Peyer's patch (tissue), 4 donors: ENCODE measurements at regions not wholly inside any gene's neighbourhood (a gene's known extent, or its start where the extent isn't known, plus 50 kb on each side); places are given as distances from the start of the nearest gene placed in this dataset.
"Not testable (repeated sequence)": the region's sequence is repeated elsewhere in the genome, so short reads cannot be mapped to it uniquely, and the experiment has no call there.

Experiments
- POLR2A ChIP-seq, 2 donors: fragments of 450-650 bp; IDR thresholded peaks; one replicate each; pipeline ENCODE4 v1.5.1; 2017; ENCODE audit warnings: antibody characterized with exemption in 2 of 2, mild to moderate bottlenecking in 2 of 2, moderate library complexity in 2 of 2
- TF ChIP-seq, protein P1 (sequence below), 6 experiments: fragments of 450-650 bp in 4 of 6; fragments of 200-600 bp in 2 of 6; sonication (generic) in 1 of 6; IDR thresholded peaks; one replicate each; pipeline ENCODE4 v1.5.1; 2017 to 2019; ENCODE audit warnings: antibody characterized with exemption in 6 of 6, mild to moderate bottlenecking in 3 of 6, moderate library complexity in 1 of 6

DNA sequence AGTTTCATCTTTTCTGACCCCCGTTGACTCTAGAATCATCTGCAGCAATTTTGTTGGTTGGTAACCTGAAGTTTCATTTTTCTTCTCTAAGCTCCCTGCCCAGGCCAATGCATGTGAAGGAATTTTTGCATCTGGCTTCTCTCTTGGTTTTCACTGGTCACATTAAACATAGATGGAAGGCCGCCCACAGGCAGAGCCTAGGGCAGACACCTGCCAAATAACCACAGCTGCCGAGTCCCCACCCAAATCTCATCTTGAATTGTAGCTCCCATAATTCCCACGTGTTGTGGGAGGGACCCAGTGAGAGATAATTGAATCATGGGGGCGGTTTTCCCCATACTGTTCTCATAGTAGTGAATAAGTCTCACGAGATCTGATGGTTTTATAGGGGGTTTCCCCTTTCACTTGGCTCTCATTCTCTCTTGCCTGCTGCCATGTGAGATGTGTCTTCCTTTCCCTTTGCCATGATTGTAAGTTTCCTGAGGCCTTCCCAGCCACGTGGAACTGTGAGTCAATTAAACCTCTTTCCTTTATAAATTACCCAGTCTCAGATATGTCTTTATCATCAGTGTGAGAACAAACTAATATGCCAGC, 84.8 kb downstream of the NSUN2 start:
- TF ChIP-seq POLR2A (IDR thresholded peaks at IDR 0.05): not testable (repeated sequence)
- TF ChIP-seq, protein P1, sequence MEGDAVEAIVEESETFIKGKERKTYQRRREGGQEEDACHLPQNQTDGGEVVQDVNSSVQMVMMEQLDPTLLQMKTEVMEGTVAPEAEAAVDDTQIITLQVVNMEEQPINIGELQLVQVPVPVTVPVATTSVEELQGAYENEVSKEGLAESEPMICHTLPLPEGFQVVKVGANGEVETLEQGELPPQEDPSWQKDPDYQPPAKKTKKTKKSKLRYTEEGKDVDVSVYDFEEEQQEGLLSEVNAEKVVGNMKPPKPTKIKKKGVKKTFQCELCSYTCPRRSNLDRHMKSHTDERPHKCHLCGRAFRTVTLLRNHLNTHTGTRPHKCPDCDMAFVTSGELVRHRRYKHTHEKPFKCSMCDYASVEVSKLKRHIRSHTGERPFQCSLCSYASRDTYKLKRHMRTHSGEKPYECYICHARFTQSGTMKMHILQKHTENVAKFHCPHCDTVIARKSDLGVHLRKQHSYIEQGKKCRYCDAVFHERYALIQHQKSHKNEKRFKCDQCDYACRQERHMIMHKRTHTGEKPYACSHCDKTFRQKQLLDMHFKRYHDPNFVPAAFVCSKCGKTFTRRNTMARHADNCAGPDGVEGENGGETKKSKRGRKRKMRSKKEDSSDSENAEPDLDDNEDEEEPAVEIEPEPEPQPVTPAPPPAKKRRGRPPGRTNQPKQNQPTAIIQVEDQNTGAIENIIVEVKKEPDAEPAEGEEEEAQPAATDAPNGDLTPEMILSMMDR (IDR thresholded peaks at IDR 0.05): not testable (repeated sequence)
